Hematopoietic multipotent progenitor cell (in vitro differentiated cells): ENCODE measurements at regions not wholly inside any gene's neighbourhood (a gene's known extent, or its start where the extent isn't known, plus 50 kb on each side); places are given as distances from the start of the nearest gene placed in this dataset.
"Not testable (repeated sequence)": the region's sequence is repeated elsewhere in the genome, so short reads cannot be mapped to it uniquely, and the experiment has no call there.

Experiments used
- DNase-seq, 3 donors: peaks; one replicate each; pipeline ENCODE4 v3.0.0-alpha.2; 2011 to 2015; ENCODE audit warnings: low read depth in 2 of 3, low spot score in 2 of 3

DNA sequence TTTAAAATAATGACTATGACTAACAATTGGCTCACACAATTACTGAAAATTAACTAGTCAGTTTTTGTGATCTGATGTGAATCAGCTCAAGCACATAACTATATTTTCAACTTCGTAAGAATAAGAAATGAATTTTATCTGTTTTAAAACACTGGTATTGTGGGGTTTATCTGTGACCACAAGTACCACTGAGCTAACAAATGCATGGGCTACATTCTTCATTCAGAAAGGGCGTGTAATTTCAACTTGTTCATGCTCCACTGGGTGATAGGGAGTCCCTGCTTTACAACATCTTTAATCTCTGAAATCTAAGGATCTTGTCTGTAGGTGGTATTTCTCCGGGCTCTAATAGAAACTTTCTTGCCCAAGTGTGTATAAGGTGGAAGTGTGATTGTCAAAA is 1311.5 kb upstream of the GJE1 start:
- no peak for DNase-seq

- no peak for DNase-seq
Observed at GRCh38 chr6:140817176-140817575, 1315.5 kb upstream of the GJE1 start.

GRCh38 chr6:140816681-140817080 is 1316.0 kb upstream of the GJE1 start:
- no peak for DNase-seq

- no peak for DNase-seq
Observed at GRCh38 chr6:140812636-140813035, 1320.1 kb upstream of the GJE1 start.

GRCh38 chr6:140811642-140812041 is 1321.1 kb upstream of the GJE1 start:
- no peak for DNase-seq

DNA sequence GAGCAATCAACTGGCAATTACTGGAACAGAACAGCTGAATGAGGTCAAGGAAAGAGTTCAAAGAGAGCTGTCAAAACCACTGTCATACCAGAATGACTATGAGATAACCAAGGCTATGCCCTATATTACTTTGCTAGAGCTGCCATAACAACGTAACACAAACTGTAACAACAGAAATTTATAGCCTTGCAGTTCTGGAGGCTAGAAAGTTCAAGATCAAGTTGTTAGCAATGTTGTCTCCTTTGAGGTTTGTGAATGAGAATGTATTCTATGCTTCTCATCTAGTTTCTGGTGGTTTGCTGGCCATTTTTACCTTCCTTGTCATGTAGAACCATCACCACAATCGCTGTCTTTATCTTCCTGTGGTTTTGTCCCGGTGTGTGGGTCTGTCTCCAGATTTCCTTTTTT is 1323.0 kb upstream of the GJE1 start:
- DNase-seq: peak in 2 of 3 donors; percentile 52 to 89

DNA sequence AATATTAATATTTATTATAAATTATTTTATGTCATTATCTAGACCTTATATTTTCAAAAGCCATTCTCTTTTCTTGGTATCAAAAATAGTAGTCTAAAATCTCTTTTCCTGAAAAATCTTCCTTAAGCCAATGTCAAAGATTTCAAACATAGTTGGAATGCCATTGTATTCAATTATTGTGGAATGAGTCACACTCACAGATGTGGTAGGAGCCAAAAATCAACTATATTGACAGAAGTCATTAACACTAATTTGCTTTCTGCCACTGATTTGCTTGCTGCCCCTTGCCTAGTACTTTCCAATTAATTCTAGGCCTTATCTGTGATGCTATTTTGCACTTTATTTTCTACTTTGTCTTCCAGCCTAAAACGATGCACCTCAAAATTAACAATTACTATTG is 1326.3 kb upstream of the GJE1 start:
- DNase-seq: no peak

DNA sequence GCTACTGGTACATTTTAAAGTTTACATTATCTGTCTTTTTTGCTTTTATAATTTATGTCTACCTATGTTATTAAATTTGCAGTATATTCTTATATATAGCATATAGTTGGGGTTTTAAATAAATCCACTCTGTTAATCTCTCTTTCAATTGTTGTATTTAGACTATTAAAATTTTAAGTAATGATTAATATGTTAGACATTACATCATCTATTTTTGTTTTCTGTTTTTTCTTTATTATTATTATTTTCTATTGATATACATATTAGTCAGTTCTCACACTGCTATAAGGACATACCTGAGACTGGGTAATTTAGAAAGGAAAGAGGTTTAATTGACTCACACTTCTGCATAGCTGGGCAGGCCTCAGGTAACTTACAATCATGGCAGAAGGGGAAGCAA is 1338.2 kb upstream of the GJE1 start:
- no peak for DNase-seq

DNA sequence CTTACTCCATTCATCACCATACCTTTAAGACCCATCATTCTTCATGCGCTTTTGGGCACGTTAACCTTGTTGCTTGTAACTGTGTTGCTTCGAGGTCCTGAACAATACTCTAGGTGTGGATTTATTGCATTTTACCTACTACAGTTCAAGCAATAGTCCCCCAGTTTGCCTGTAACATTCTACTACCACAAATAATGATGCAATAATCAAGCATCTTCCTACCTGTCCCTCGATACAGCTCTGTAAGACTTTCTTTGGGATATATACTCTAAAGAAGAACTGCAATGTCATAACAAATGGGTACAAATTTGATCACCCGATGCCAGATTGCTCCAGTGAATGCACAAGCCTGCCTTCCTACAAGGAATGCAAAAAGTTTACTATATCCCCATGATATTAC is 1342.6 kb upstream of the GJE1 start:
- DNase-seq: no peak

- no peak for DNase-seq
Observed at GRCh38 chr6:140789466-140789865, 1343.3 kb upstream of the GJE1 start.

- no peak for DNase-seq
Observed at GRCh38 chr6:140785926-140786325, 1346.8 kb upstream of the GJE1 start.

- DNase-seq: no peak
Observed at GRCh38 chr6:140784573-140784972, 1348.2 kb upstream of the GJE1 start.

DNA sequence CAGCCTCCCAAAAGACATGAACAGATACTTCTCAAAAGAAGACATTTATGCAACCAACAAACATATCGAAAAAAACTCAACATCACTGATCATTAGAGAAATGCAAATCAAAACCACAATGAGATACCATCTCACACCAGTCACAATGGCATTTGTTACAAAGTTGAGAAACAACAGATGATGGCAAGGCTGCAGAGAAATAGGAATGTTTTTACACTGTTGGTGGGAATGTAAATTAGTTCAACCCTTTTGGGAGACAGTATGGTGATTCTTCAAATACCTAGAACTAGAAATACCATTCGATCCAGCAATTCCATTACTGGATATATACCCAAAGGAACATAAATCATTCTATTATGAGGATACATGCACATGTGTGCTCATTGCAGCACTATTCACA is 1349.2 kb upstream of the GJE1 start:
- not testable (repeated sequence) for DNase-seq

- no peak for DNase-seq
Observed at GRCh38 chr6:140782941-140783340, 1349.8 kb upstream of the GJE1 start.

- DNase-seq: no peak
Observed at GRCh38 chr6:140779991-140780596, 1352.6 kb upstream of the GJE1 start.

GRCh38 chr6:140779341-140779740 is 1353.4 kb upstream of the GJE1 start:
- no peak for DNase-seq

- no peak for DNase-seq
Observed at GRCh38 chr6:140777780-140778179, 1354.9 kb upstream of the GJE1 start.

GRCh38 chr6:140775061-140775460 is 1357.7 kb upstream of the GJE1 start:
- no peak for DNase-seq

- DNase-seq: no peak
Observed at GRCh38 chr6:140774080-140774505, 1358.6 kb upstream of the GJE1 start.

DNA sequence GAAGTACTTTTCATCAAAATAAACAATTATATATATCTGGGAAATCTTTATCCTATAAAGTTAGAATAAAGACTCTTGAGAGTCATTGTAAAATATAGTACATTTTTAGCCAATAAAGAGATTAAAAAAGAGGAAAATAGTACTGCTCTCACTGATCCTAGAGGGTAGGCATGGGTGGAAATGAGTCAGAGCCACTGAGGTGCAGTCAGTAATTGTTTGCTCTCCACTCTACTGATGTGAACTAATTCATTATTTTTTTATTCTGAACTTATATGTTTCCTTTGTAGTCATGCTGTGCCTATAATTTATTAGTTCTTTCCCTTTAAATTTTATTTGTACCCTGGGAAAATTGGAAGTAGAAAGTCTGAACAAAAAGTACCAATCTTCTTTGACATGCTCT is 1359.4 kb upstream of the GJE1 start:
- no peak for DNase-seq

- DNase-seq: no peak
Observed at GRCh38 chr6:140772576-140772975, 1360.1 kb upstream of the GJE1 start.

- no peak for DNase-seq
Observed at GRCh38 chr6:140768133-140768532, 1364.6 kb upstream of the GJE1 start.

GRCh38 chr6:140766999-140767398 is 1365.7 kb upstream of the GJE1 start:
- no peak for DNase-seq
